PC-9 (cell line): ENCODE measurements at regions not wholly inside any gene's neighbourhood (a gene's known extent, or its start where the extent isn't known, plus 50 kb on each side); places are given as distances from the start of the nearest gene placed in this dataset.

ENCODE experiments used
- BruUV-seq: library from RNA; stranded (reverse); fragments of 400-500 nt; replicated peaks from 2 replicates; lab custom pipeline; 2021; lab: Mats Ljungman, UMichigan
- CTCF ChIA-PET: fragments of 300-600 bp; sonication (Branson Sonifier 250); formaldehyde crosslinking; loops from one replicate; lab custom pipeline; 2022; ENCODE audit warnings: antibody characterized with exemption; lab: Charles Lee
- POLR2A ChIA-PET: fragments of 300-600 bp; sonication (Branson Sonifier 250); formaldehyde crosslinking; loops from one replicate; lab custom pipeline; 2022; ENCODE audit warnings: antibody characterized with exemption; ENCODE audit not compliant: unreplicated experiment; lab: Charles Lee
- DNase-seq, 2 experiments: peaks; one replicate each; pipeline versions ENCODE4 v3.0.0 to v3.0.0-alpha.2; 2015 to 2022; ENCODE audit warnings: mixed read lengths in 1 of 2
- H2AFZ ChIP-seq: fragments of 200-600 bp; sonication (generic); 2 replicates; pipeline ENCODE4 v1.8.1; 2017; ENCODE audit warnings: antibody characterized with exemption
- H3F3A ChIP-seq: fragments of 200-600 bp; sonication (generic); 2 replicates; pipeline ENCODE4 v1.8.1; 2017; ENCODE audit warnings: antibody characterized with exemption, mild to moderate bottlenecking, low read depth; ENCODE audit not compliant: insufficient read depth
- H3K27ac ChIP-seq: fragments of 200-600 bp; sonication (generic); 2 replicates; pipeline ENCODE4 v1.6.1; 2016; ENCODE audit warnings: mixed run types
- H3K27me3 ChIP-seq: fragments of 200-600 bp; sonication (generic); 2 replicates; pipeline ENCODE4 v1.6.1; 2016; ENCODE audit warnings: low read depth, mixed run types; ENCODE audit not compliant: insufficient read depth
- H3K36me3 ChIP-seq: fragments of 200-600 bp; sonication (generic); 2 replicates; pipeline ENCODE4 v1.6.1; 2016; ENCODE audit warnings: low read depth, mixed run types
- H3K4me1 ChIP-seq: fragments of 200-600 bp; sonication (generic); replicated peaks from 2 replicates; pipeline ENCODE4 v1.6.1; 2016; ENCODE audit warnings: mixed run types; ENCODE audit not compliant: insufficient read depth
- H3K4me2 ChIP-seq: fragments of 200-600 bp; sonication (generic); 2 replicates; pipeline ENCODE4 v1.6.1; 2017; ENCODE audit warnings: mixed run types
- H3K4me3 ChIP-seq: fragments of 200-600 bp; sonication (generic); 2 replicates; pipeline ENCODE4 v1.6.1; 2016; ENCODE audit warnings: mixed run types
- H3K79me2 ChIP-seq: fragments of 200-600 bp; sonication (generic); 2 replicates; pipeline ENCODE4 v1.6.1; 2017; ENCODE audit warnings: low read depth, mixed run types
- H3K9me2 ChIP-seq: fragments of 200-600 bp; sonication (generic); 2 replicates; pipeline ENCODE4 v1.8.1; 2017; ENCODE audit warnings: mild to moderate bottlenecking; ENCODE audit not compliant: insufficient read depth
- H3K9me3 ChIP-seq: fragments of 200-600 bp; sonication (generic); 2 replicates; pipeline ENCODE4 v1.8.1; 2016; ENCODE audit warnings: low read depth; ENCODE audit not compliant: insufficient read depth
- H4K20me1 ChIP-seq: fragments of 200-600 bp; sonication (generic); 2 replicates; pipeline ENCODE4 v1.8.1; 2017; ENCODE audit not compliant: insufficient read depth
- CTCF ChIP-seq: fragments of 200-600 bp; sonication (generic); conservative IDR thresholded peaks from 2 replicates; pipeline ENCODE4 v1.6.1; 2017; ENCODE audit warnings: mixed run types, antibody characterized with exemption, mild to moderate bottlenecking, moderate library complexity
- EZH2 ChIP-seq: fragments of 200-600 bp; sonication (generic); IDR thresholded peaks from 2 replicates; pipeline ENCODE4 v1.8.0; 2017; ENCODE audit warnings: antibody characterized with exemption, low read depth
- intact Hi-C: fragments of 100-400 bp; cut with micrococcal nuclease; formaldehyde crosslinking; loops from one replicate; pipeline ENCODE4 v1.10.0; 2022; ENCODE audit not compliant: unreplicated experiment

- no peak for TF ChIP-seq EZH2
- no peak for TF ChIP-seq CTCF
- DNase-seq = no peak
- no peaks in the 10 kb centered on the region for H4K20me1 ChIP-seq
- ChIA-PET CTCF (no interaction called here), POLR2A (no interaction called here)
- no peaks in the 10 kb centered on the region for H3K27me3 ChIP-seq
- H3K36me3 ChIP-seq = no peaks in the 10 kb centered on the region
- no peak overlapping the region for H3K4me3 ChIP-seq
- H3K4me1 ChIP-seq = no peaks in the 10 kb centered on the region
- no TSS peak for BruUV-seq
- peaks cover 15% of the 10 kb centered on the region; the same call in 1 of the 2 replicates for H3K9me3 ChIP-seq
- H3K9me2 ChIP-seq = no peaks in the 10 kb centered on the region
- no peaks in the 10 kb centered on the region for H3K79me2 ChIP-seq
- no peak overlapping the region for H3K4me2 ChIP-seq
- intact Hi-C loops = no loop called here
- no peaks in the 10 kb centered on the region for H3F3A ChIP-seq
- no peak overlapping the region for H2AFZ ChIP-seq
- H3K27ac ChIP-seq = no peak overlapping the region
Measured at GRCh38 chr18:1191341-1191740, 286.7 kb downstream of the ADCYAP1 start.

GRCh38 chr18:1213126-1213525 is 308.5 kb downstream of the ADCYAP1 start:
- no TSS peak for BruUV-seq
- CTCF ChIA-PET = no interaction called here

GRCh38 chr18:1222880-1223279 is 318.2 kb downstream of the ADCYAP1 start:
- H3K4me1 ChIP-seq = no peaks in the 10 kb centered on the region
- H3K27me3 ChIP-seq = no peaks in the 10 kb centered on the region
- intact Hi-C loops = no loop called here
- POLR2A ChIA-PET = no interaction called here
- H3K4me3 ChIP-seq = no peak overlapping the region
- no peaks in the 10 kb centered on the region for H4K20me1 ChIP-seq
- H3F3A ChIP-seq = no peaks in the 10 kb centered on the region
- TF ChIP-seq CTCF (no peak), EZH2 (no peak)
- H3K79me2 ChIP-seq = no peaks in the 10 kb centered on the region
- no peak for DNase-seq
- CTCF ChIA-PET = no interaction called here
- no peaks in the 10 kb centered on the region for H3K9me2 ChIP-seq
- no peak overlapping the region for H2AFZ ChIP-seq
- H3K36me3 ChIP-seq = no peaks in the 10 kb centered on the region
- no peaks in the 10 kb centered on the region for H3K9me3 ChIP-seq
- no TSS peak for BruUV-seq
- H3K4me2 ChIP-seq = no peak overlapping the region
- H3K27ac ChIP-seq = no peak overlapping the region

More at GRCh38 chr18:1213126-1213525, 308.5 kb downstream of the ADCYAP1 start:
- Histone ChIP-seq H3K79me2 (no peaks in the 10 kb centered on the region), H3F3A (no peaks in the 10 kb centered on the region), H3K36me3 (no peaks in the 10 kb centered on the region), H3K4me3 (no peak overlapping the region), H3K27ac (no peak overlapping the region), H2AFZ (no peak overlapping the region), H3K4me1 (no peaks in the 10 kb centered on the region), H3K4me2 (no peak overlapping the region), H4K20me1 (no peaks in the 10 kb centered on the region), H3K9me3 (peaks cover 9% of the 10 kb centered on the region), H3K9me2 (no peaks in the 10 kb centered on the region), H3K27me3 (no peaks in the 10 kb centered on the region)
- intact Hi-C loops = no loop called here
- POLR2A ChIA-PET = no interaction called here
- TF ChIP-seq CTCF (no peak), EZH2 (no peak)
- no peak for DNase-seq
